Transverse colon (tissue), 3 donors: ENCODE measurements at regions not wholly inside any gene's neighbourhood (a gene's known extent, or its start where the extent isn't known, plus 50 kb on each side); places are given as distances from the start of the nearest gene placed in this dataset.

ENCODE experiments used
- EP300 ChIP-seq: sonication (generic); formaldehyde crosslinking; IDR thresholded peaks from one replicate; pipeline ENCODE4 v1.6.1; 2017; ENCODE audit warnings: antibody characterized with exemption, low read depth
- POLR2A ChIP-seq: fragments of 450-650 bp; IDR thresholded peaks from one replicate; pipeline ENCODE4 v1.6.1; 2016; ENCODE audit warnings: antibody characterized with exemption, mild to moderate bottlenecking, moderate library complexity
- TF ChIP-seq, protein P1 (sequence below), 5 experiments: fragments of 200-600 bp in 3 of 5; fragments of 450-650 bp in 2 of 5; sonication (generic) in 3 of 5; IDR thresholded peaks; 1 replicate in 2 of 5; 2 replicates in 3 of 5; pipeline ENCODE4 v1.5.1; 2016 to 2017; ENCODE audit warnings: antibody characterized with exemption in 5 of 5, inconsistent platforms in 3 of 5, mild to moderate bottlenecking in 2 of 5, moderate library complexity in 1 of 5

DNA sequence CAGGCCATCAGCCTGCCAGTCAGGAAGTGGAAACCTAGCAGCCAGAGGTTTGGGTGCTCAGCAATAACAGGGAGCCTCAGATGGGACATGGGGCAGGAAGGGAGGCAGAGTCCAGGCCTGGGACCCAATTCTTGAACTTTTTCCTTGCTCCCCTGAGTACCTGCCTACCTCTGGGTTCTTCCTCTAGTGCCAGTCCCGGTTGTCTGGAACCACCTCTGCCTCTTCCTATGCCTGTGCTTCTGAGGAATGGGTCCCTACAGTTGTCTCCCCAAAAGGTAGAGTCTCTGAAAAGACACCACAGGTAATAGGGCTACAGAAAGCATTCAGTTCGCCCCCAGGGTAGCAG lies 212.4 kb upstream of the MAMLD1 start:
- TF ChIP-seq, protein P1, sequence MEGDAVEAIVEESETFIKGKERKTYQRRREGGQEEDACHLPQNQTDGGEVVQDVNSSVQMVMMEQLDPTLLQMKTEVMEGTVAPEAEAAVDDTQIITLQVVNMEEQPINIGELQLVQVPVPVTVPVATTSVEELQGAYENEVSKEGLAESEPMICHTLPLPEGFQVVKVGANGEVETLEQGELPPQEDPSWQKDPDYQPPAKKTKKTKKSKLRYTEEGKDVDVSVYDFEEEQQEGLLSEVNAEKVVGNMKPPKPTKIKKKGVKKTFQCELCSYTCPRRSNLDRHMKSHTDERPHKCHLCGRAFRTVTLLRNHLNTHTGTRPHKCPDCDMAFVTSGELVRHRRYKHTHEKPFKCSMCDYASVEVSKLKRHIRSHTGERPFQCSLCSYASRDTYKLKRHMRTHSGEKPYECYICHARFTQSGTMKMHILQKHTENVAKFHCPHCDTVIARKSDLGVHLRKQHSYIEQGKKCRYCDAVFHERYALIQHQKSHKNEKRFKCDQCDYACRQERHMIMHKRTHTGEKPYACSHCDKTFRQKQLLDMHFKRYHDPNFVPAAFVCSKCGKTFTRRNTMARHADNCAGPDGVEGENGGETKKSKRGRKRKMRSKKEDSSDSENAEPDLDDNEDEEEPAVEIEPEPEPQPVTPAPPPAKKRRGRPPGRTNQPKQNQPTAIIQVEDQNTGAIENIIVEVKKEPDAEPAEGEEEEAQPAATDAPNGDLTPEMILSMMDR (IDR thresholded peaks at IDR 0.05), result no peak
- TF ChIP-seq POLR2A (no peak), EP300 (no peak)
